ENCODE measurements at regions not wholly inside any gene's neighbourhood (a gene's known extent, or its start where the extent isn't known, plus 50 kb on each side); places are given as distances from the start of the nearest gene placed in this dataset.

DNA sequence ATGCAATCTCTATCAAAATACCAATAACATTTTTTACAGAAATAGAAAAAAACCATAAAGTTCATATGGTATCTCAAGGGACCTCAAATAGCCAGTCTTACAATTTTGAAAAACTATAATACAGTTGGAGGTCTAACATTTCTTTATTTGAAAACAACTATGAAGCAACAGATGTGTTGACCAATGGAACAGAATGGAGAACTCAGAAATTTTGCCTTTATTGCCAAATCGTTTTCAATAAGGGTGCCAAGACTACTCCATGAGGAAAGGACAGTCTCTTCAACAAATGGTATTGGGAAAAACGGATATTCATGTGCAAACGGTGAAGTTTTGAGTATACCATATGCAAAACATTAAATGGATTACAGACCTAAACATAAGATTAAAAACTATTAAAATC, 470.8 kb upstream of the DPP6 start:
- CTCF ChIA-PET = no interaction called here
- DNase-seq = no peak
- H3K27me3 Mint-ChIP-seq (ENCODE audit: low read depth) = no peaks in the 10 kb centered on the region
- H3K9me3 Mint-ChIP-seq = peaks cover 26% of the 10 kb centered on the region
- intact Hi-C loops (cut with micrococcal nuclease) = no loop called here
- no peak overlapping the region for H3K27ac Mint-ChIP-seq
- H3K4me3 Mint-ChIP-seq = no peak overlapping the region
- H3K4me1 Mint-ChIP-seq (ENCODE audit: low read depth) = no peaks in the 10 kb centered on the region
- H3K36me3 Mint-ChIP-seq (ENCODE audit: low read depth) = no peaks in the 10 kb centered on the region

DNA sequence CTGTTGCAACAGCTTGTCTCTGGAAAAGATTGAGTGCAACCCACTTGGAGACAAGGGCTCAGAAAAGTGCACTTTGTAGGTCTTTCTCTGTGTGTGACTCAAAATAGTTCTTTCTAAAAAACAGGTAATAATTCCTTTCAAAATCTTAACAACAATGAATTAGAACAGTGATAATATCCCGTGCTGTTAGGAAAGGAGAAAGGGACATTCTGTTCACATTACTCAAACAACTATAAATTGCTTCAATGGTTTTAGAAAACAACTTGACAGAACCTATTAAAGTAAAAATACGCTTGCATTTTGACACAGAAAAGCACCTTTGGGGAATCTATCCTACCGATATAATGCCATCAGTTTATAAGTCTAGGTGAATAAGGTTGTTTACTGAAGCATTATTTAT, 468.1 kb upstream of the DPP6 start:
- H3K27ac Mint-ChIP-seq = no peak overlapping the region
- no peaks in the 10 kb centered on the region for H3K4me1 Mint-ChIP-seq (ENCODE audit: low read depth)
- intact Hi-C loops (cut with micrococcal nuclease) = no loop called here
- no peak overlapping the region for H3K4me3 Mint-ChIP-seq
- peaks cover 10% of the 10 kb centered on the region for H3K9me3 Mint-ChIP-seq
- no peaks in the 10 kb centered on the region for H3K36me3 Mint-ChIP-seq (ENCODE audit: low read depth)
- no peaks in the 10 kb centered on the region for H3K27me3 Mint-ChIP-seq (ENCODE audit: low read depth)
- no peak for DNase-seq
- CTCF ChIA-PET = no interaction called here

DNA sequence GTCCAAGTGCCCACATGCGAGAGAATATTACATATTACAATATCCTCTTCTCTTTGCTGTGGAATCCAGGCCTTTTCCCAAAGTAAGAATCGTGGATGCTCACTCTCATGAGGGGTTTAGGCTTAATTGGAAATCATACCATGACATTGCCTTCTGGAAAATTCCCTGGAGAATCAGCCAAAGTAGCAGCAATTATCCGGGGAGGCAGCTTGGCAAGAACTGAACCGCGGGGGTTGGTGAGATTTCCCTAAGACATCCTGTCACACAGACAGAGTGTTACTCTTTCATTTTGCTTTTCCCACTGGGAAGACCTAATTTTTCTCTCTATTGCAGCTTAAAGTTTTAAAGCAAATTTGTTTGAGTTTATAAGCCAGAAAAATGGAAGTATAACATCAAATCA, 463.6 kb upstream of the DPP6 start:
- no peaks in the 10 kb centered on the region for H3K27me3 Mint-ChIP-seq (ENCODE audit: low read depth)
- no peak overlapping the region for H3K27ac Mint-ChIP-seq
- peaks cover 2% of the 10 kb centered on the region for H3K9me3 Mint-ChIP-seq
- H3K4me1 Mint-ChIP-seq (ENCODE audit: low read depth) = no peaks in the 10 kb centered on the region
- H3K4me3 Mint-ChIP-seq = no peak overlapping the region
- no peak for DNase-seq
- CTCF ChIA-PET = no interaction called here
- intact Hi-C loops (cut with micrococcal nuclease) = no loop called here
- no peaks in the 10 kb centered on the region for H3K36me3 Mint-ChIP-seq (ENCODE audit: low read depth)

DNA sequence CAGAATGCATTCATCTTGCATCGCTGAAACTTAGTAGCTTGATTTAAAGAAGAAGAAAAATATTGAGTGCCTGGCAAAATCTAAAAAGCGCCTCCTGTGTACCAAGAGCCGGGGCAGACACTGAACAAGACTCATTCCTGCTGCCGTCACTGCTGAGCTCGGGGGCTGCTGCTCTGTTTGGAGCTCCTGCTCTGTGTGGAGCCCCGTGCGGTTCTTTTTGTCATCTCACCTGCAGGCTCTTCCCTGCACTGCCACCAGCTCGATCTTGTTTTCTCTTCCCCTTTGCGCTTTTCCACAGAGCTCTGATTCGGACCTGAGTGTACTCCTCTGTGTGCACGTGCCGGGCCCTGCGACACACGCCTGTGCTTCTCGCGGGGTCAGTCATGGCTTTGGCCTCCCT, 462.1 kb upstream of the DPP6 start:
- Mint-ChIP-seq H3K36me3 (ENCODE audit: low read depth) (no peaks in the 10 kb centered on the region), H3K4me3 (no peak overlapping the region), H3K27ac (no peak overlapping the region), H3K27me3 (ENCODE audit: low read depth) (no peaks in the 10 kb centered on the region), H3K9me3 (no peaks in the 10 kb centered on the region), H3K4me1 (ENCODE audit: low read depth) (no peaks in the 10 kb centered on the region)
- CTCF ChIA-PET = no interaction called here
- no peak for DNase-seq
- intact Hi-C loops (cut with micrococcal nuclease) = no loop called here

DNA sequence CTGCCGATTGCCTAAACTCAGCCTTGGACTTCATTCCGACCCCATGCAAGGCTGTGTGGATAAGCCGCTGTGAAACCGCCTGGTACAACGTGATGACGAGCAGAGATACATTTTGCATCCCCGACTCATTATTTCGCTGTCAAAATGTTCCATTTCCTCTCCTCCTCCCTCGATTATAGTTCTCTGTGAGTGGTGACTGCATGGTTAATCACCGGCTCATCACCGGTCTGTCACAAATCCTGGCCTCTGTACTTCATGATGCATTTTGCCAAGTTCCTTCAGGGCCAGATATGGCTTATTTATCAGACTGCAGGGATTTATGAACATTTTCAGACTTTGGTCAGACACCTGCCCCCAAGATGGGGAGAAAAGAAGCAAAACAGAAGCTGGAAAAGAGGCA, 461.6 kb upstream of the DPP6 start:
- no peak for DNase-seq
- CTCF ChIA-PET = no interaction called here
- Mint-ChIP-seq H3K4me1 (ENCODE audit: low read depth) (no peaks in the 10 kb centered on the region), H3K27me3 (ENCODE audit: low read depth) (no peaks in the 10 kb centered on the region), H3K27ac (no peak overlapping the region), H3K4me3 (no peak overlapping the region), H3K36me3 (ENCODE audit: low read depth) (no peaks in the 10 kb centered on the region), H3K9me3 (no peaks in the 10 kb centered on the region)
- intact Hi-C loops (cut with micrococcal nuclease) = no loop called here

DNA sequence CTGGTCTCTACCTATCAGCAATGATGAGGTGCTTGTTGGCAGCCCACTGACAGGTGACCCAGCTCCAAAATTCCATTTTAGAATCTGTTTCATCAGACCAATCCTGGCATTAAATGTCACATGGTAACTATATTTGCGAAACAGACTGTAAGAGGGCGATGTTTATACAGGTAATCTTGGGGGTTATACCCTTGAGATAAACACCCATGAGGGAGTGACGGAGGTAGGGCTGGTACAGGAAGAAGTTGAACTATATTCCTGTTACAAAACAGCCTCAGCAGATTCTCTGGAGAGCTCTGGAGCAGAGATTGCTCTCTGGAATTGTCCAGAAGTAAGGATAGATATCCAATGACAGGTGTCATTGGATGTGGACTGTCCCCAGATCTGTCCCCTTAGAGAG, 444.8 kb upstream of the DPP6 start:
- H3K36me3 Mint-ChIP-seq (ENCODE audit: low read depth) = no peaks in the 10 kb centered on the region
- H3K9me3 Mint-ChIP-seq = peaks cover 8% of the 10 kb centered on the region
- no peak for DNase-seq
- H3K27me3 Mint-ChIP-seq (ENCODE audit: low read depth) = no peaks in the 10 kb centered on the region
- CTCF ChIA-PET = no interaction called here
- intact Hi-C loops (cut with micrococcal nuclease) = no loop called here
- no peak overlapping the region for H3K4me3 Mint-ChIP-seq
- H3K4me1 Mint-ChIP-seq (ENCODE audit: low read depth) = no peaks in the 10 kb centered on the region
- no peak overlapping the region for H3K27ac Mint-ChIP-seq

DNA sequence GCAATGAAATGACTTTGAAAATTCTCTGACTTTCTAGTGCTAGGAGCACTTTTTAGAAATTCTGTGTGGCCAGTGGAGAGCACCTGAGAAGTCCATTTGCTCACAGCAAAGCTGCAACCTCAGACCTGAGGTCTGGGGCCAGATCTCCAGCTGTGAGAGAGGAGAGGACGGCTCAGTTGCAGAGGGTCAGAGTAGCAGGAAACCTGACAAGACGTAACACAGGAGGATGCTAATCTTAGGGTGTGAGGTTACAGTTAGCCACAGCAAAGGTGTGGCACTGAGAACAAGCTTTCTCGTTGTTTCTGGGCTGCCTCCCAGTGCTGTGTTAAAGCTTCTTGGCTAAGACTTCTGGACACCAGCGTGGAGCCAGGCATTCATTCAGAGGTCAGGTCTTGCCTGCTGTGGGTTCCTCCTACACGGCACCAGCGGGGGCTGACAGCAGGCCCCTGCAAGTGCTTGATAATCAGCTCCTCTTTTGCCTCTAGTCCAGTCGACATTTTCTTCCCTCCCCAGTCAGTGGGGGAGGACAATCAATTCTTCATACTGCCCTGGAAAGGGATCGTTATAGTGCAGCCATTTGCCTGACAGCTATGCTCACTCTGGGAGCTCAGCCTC, 435.4 kb upstream of the DPP6 start:
- Mint-ChIP-seq H3K4me3 (no peak overlapping the region), H3K27ac (no peak overlapping the region), H3K4me1 (ENCODE audit: low read depth) (no peaks in the 10 kb centered on the region), H3K9me3 (peaks cover 3% of the 10 kb centered on the region), H3K27me3 (ENCODE audit: low read depth) (no peaks in the 10 kb centered on the region), H3K36me3 (ENCODE audit: low read depth) (no peaks in the 10 kb centered on the region)
- intact Hi-C loops (cut with micrococcal nuclease) = no loop called here
- DNase-seq = no peak
- CTCF ChIA-PET = interaction anchor here (0.6 kb wide), 1 partner anchor 70 kb away, joined by 3 read pairs; no protein-coding TSS in a partner anchor

DNA sequence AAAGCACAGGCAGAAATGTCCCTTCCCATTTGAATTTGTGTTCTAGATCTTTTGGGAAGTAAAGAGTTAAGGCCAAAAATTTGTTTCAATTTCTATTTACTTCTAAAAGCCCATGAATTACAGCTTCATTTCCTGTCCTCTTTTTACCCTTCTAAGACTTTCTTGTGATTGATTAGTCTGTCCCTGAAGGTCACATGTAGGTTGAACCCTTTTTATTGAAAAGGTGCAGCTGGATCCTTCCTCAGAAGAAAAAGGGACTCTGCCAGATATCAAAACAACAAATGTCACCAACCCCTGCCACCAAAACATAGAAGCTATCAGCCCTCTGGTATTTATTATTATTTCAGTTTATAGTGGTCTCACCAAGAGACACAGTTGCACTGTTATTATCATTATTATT, 424.9 kb upstream of the DPP6 start:
- no peak overlapping the region for H3K27ac Mint-ChIP-seq
- no peaks in the 10 kb centered on the region for H3K27me3 Mint-ChIP-seq (ENCODE audit: low read depth)
- no peaks in the 10 kb centered on the region for H3K4me1 Mint-ChIP-seq (ENCODE audit: low read depth)
- CTCF ChIA-PET = no interaction called here
- intact Hi-C loops (cut with micrococcal nuclease) = no loop called here
- DNase-seq = no peak
- peaks cover 7% of the 10 kb centered on the region for H3K9me3 Mint-ChIP-seq
- no peak overlapping the region for H3K4me3 Mint-ChIP-seq
- no peaks in the 10 kb centered on the region for H3K36me3 Mint-ChIP-seq (ENCODE audit: low read depth)

DNA sequence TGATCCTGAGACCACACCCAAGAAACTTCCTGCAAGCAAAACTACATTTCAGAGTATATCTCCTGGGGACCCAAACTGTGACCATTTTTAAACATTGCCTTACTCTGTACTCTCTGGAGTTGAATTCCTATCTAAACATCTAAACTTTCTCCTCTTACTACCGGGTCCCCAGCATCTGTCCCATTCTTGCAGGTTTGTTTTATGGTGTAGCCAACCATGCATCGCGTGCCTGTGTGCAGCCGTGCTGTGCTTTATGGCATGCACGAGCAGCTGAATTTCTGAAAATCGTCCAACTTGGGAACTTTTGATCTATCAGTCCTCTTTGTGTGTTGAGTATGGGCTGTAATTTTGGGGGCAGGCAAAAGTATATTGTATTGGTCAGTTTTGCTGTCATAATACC, 423.8 kb upstream of the DPP6 start:
- CTCF ChIA-PET = no interaction called here
- Mint-ChIP-seq H3K4me1 (ENCODE audit: low read depth) (no peaks in the 10 kb centered on the region), H3K36me3 (ENCODE audit: low read depth) (no peaks in the 10 kb centered on the region), H3K4me3 (no peak overlapping the region), H3K9me3 (peaks cover 4% of the 10 kb centered on the region), H3K27ac (no peak overlapping the region), H3K27me3 (ENCODE audit: low read depth) (no peaks in the 10 kb centered on the region)
- intact Hi-C loops (cut with micrococcal nuclease) = no loop called here
- DNase-seq = no peak

DNA sequence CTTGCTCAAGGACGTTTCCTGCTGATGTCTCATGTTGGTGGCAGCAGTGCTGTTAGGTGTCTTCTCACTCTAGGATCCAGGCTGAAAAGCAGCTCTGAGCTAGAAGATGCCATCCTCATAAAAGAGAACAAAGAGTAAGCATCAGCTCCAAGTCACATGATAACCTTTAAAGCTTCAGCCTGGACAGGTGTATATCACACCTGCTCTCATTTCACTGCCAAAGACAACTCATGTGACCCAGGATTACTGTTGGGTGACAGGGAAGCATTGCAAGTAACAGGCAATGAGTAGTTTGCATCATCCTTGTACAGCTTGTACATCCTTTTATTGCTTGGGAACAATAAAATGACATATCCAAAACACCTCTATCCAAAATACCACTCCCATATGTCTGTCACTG, 423.4 kb upstream of the DPP6 start:
- CTCF ChIA-PET = no interaction called here
- no peaks in the 10 kb centered on the region for H3K4me1 Mint-ChIP-seq (ENCODE audit: low read depth)
- no peaks in the 10 kb centered on the region for H3K27me3 Mint-ChIP-seq (ENCODE audit: low read depth)
- no peaks in the 10 kb centered on the region for H3K36me3 Mint-ChIP-seq (ENCODE audit: low read depth)
- no peak for DNase-seq
- intact Hi-C loops (cut with micrococcal nuclease) = no loop called here
- H3K4me3 Mint-ChIP-seq = no peak overlapping the region
- no peak overlapping the region for H3K27ac Mint-ChIP-seq
- H3K9me3 Mint-ChIP-seq = peaks cover 4% of the 10 kb centered on the region

DNA sequence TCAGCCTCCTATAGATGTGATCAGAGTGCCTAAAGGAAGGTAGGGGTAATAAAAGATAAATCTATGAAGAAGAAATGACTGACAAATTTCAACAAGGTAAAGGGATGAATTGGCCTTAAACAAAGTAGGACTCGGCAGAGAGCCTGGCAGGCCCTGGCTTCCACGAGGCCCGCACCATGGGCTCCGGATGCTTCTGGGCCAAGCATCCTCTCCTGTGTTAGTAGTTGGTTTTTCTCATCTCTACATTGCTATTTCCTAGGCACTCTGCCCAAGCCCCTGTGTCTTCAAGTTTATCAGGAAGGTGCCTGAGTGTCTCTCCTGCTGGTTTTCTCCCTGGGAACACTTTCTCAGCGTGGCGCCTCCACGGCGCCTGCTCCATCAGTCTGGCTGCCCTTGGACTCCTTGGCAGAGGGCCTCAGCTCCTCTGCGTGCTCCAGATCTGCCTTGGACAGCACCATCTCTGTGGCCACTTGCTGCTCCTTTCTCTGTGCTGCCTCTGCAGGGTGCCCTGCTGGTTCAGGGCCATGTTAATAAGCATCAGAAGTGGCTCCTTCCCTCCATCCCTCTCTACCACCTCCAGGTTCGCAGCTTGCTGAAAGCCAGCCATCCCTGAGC, 413.3 kb upstream of the DPP6 start:
- CTCF ChIA-PET = no interaction called here
- H3K27me3 Mint-ChIP-seq (ENCODE audit: low read depth) = no peaks in the 10 kb centered on the region
- no peaks in the 10 kb centered on the region for H3K36me3 Mint-ChIP-seq (ENCODE audit: low read depth)
- no peak for DNase-seq
- no peak overlapping the region for H3K4me3 Mint-ChIP-seq
- intact Hi-C loops (cut with micrococcal nuclease) = no loop called here
- H3K4me1 Mint-ChIP-seq (ENCODE audit: low read depth) = no peaks in the 10 kb centered on the region
- no peak overlapping the region for H3K27ac Mint-ChIP-seq
- H3K9me3 Mint-ChIP-seq = peaks cover 7% of the 10 kb centered on the region

DNA sequence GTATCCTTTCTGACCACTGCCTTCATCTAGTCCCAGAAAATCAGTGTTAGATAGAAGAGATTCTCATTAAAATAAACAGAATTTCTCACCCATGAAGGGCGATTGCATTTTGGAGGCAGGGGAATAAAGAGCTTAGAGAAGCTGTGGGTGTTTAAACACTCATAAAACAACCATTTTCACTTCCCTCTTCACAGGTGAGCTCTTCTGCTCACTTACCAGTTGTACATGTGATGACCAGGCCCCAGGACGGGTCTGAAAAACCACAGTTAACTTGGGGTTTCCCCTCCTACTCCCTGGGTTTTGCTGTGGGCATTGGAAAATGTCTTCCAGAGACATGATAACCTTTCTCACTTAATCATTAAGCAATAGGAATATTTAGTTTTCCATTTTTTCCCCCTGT, 411.6 kb upstream of the DPP6 start:
- CTCF ChIA-PET = no interaction called here
- intact Hi-C loops (cut with micrococcal nuclease) = no loop called here

DNA sequence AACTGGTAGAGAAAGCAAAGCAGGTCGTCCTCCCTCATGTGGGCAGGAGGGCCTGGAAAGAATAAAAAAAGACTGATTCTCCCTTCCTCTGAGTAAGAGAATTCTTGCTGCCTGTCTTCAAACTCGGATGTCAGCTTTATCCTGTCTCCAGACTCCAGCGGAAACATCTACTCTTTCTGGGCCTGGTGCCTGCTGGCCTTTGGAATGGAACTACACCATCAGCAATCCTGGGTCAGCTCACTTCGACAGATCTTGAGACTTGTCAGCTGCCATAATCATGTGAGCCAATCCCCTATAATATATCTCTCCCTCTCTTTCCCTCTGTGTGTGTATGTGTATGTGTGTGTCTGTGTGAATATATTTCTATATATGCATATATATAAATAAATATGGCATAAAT, 411.0 kb upstream of the DPP6 start:
- no peaks in the 10 kb centered on the region for H3K4me1 Mint-ChIP-seq (ENCODE audit: low read depth)
- H3K36me3 Mint-ChIP-seq (ENCODE audit: low read depth) = no peaks in the 10 kb centered on the region
- intact Hi-C loops (cut with micrococcal nuclease) = no loop called here
- DNase-seq = no peak
- H3K4me3 Mint-ChIP-seq = no peak overlapping the region
- peaks cover 12% of the 10 kb centered on the region for H3K9me3 Mint-ChIP-seq
- no peak overlapping the region for H3K27ac Mint-ChIP-seq
- H3K27me3 Mint-ChIP-seq (ENCODE audit: low read depth) = no peaks in the 10 kb centered on the region
- CTCF ChIA-PET = no interaction called here

More for the DNA sequence above, 411.6 kb upstream of the DPP6 start:
- H3K4me3 Mint-ChIP-seq = no peak overlapping the region
- DNase-seq = no peak
- no peaks in the 10 kb centered on the region for H3K27me3 Mint-ChIP-seq (ENCODE audit: low read depth)
- no peaks in the 10 kb centered on the region for H3K36me3 Mint-ChIP-seq (ENCODE audit: low read depth)
- no peak overlapping the region for H3K27ac Mint-ChIP-seq
- H3K9me3 Mint-ChIP-seq = peaks cover 10% of the 10 kb centered on the region
- H3K4me1 Mint-ChIP-seq (ENCODE audit: low read depth) = no peaks in the 10 kb centered on the region

Measured in activated naive CD4-positive, alpha-beta T cell treated with anti-CD3 and anti-CD28 coated beads for 36 hours (primary cell).